Activated CD4-positive, alpha-beta T cell treated with anti-CD3 and anti-CD28 coated beads, Interleukin-2, Interleukin-4, amounts not matched to agents 100 ng/mL and 50 ng/mL, durations not matched to agents 16 hours and 8 hours (primary cell): ENCODE measurements at regions not wholly inside any gene's neighbourhood (a gene's known extent, or its start where the extent isn't known, plus 50 kb on each side); places are given as distances from the start of the nearest gene placed in this dataset.

Experiments used
- DNase-seq: peaks from one replicate; pipeline ENCODE4 v3.0.0-alpha.2; 2020; ENCODE audit warnings: low spot score

DNA sequence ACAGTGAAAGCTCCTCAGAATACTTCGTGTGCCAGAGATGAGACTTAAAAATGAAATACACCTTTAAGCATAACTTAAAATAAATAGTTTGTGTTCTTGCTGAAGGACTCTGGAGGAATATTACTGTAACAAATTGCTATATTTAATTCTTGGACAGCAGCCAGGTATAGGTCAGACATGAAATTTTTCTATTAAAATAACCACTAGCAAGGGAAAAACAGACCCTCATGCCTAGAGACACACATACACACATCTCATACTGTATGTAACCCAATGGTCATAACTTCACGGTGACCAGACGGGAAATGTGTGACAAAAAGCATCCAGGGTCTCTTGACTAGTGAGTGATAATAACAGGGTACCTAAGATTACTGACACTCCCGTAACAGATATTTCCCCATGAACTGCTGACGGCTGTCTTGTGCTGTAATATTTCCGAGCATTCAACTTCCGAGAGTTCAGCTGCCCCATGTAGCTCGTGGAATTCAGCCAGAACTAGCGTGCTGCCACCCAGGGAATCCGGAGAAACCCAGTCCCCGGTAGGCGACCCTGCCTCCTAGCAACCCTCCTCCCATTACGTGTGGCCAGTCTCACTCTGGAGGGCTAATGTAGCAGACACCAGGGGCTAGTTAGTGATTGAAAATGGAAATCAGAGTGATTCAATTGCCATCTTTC is 2295.1 kb upstream of the WWC1 start:
- DNase-seq: no peak

DNA sequence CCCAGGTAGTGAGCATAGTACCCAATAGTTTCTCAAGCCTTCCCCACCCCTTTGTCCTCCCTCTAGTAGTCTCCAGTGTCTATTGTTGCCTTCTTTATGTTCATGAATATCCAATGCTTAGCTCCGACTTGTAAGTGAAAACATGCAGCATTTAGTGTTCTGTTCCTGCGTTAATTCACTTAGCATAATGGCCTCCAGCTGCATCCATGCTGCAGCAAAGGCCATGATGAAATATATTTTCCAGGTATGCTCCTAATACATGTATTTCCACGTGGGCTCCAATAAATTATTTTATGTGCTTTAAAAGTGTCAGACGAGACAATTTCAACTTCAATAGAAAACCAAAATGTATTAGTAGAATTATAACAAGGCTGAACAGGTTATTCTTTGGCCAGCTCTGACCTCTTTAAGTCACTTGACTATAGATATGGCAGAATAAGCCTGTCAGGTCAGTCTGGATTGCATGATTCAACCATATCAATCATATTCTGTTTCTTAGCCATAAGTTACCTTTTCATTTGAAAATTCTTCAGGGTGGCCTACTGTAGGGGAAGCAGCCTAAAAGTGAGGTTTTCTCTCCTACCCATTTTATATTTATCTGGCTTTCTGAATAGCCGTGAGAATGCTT is 2291.6 kb upstream of the WWC1 start:
- DNase-seq: no peak

DNA sequence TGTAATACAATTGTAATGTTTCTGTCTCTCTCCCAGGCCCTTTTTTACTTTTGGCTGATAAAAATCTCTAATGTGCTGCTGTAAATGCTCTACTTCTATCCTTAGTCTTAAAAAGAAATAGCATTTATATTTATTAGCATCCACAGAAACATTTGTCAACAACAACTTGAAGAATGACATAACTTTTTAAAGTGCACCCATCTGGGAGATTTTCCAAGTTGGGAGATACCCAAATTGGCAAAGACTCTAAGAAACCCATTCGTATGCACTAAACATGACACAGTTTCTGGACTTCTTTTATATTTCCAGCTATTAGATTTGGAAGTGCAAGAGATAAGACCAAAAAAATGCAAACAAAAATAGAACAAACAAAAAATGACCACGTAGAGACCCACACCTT is 2287.4 kb upstream of the WWC1 start:
- no peak for DNase-seq

- no peak for DNase-seq
Observed at GRCh38 chr5:166013415-166013814, 2278.0 kb upstream of the WWC1 start.

DNA sequence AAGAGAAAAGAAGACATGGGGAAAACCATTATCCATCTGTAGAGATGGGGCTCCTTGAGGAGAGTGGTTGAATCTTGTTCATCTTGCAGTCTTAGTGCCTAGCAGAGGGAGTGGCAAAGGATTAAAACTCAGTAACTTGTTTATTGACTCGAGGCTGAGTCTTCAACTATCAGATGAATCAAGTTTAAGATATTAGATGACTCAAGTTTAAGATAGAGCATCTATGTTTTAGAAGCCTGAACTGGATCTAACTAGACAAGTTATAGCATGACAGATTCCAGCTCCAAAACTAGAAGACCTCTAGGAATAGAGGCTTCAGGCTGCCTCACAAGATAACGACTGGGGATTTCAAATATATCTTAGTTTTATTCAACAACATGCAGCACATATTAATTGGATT is 2277.2 kb upstream of the WWC1 start:
- no peak for DNase-seq

- no peak for DNase-seq
Observed at GRCh38 chr5:166018716-166019115, 2272.7 kb upstream of the WWC1 start.

- DNase-seq: no peak
Observed at GRCh38 chr5:166022065-166022464, 2269.4 kb upstream of the WWC1 start.

GRCh38 chr5:166024970-166025369 is 2266.5 kb upstream of the WWC1 start:
- no peak for DNase-seq

- DNase-seq: no peak
Observed at GRCh38 chr5:166027582-166027981, 2263.9 kb upstream of the WWC1 start.

- no peak for DNase-seq
Observed at GRCh38 chr5:166031926-166032325, 2259.5 kb upstream of the WWC1 start.

DNA sequence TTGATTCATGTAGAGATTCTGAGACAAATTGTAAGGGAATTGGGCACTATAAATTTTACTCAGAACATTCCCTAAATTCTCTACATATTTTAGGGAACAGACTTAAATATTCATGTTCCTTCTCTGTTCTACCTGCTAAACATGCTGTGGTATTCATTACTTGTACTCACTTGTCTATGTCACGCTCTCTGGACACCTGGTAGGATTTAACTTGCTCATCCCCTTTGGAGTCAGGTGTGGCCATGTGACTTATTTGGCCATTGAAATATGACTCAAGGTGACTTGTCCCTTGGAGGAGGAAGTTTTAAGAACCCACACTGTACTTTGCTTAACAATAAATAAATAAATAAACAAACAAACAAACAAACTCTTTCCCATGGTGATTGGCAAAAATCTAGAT is 2258.8 kb upstream of the WWC1 start:
- DNase-seq: no peak

DNA sequence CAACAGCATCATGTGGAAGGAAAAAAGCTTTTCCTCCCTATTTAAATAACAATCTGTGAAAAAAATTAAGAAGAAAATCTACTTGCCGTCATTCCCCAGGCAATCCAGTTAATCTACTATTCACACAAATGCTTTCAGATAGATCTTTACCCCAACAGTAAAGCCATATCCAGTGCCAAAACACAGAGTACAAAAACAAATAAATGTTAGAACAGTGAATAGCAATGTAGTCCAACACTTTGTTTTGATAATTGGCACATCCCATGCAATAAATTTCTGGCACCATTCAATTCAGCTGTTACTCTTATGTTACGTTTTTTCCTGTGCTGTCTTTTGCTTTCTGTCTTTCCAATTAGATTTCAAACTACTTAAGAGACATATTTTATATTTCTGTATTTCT is 2245.5 kb upstream of the WWC1 start:
- DNase-seq: no peak

GRCh38 chr5:166046956-166047355 is 2244.5 kb upstream of the WWC1 start:
- no peak for DNase-seq

DNA sequence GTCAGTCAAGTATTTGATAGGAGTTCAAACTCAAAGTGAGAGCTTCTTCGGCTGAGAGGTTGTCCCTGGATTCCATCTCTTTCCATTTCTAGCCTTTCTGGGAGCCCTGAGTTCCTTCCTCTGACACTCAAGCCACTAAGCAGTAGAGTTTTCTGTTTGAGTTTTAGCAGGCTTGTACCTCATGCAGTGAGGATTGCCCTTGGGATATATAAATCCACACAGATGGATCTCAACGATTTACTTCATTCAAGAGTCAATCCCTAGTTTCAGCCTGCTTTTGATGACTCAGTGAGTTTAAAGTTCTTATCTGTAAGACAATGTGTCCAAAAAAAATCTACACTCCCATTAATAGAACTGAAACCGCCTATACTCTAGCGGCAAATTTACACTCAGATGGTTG is 2240.9 kb upstream of the WWC1 start:
- DNase-seq: no peak

DNA sequence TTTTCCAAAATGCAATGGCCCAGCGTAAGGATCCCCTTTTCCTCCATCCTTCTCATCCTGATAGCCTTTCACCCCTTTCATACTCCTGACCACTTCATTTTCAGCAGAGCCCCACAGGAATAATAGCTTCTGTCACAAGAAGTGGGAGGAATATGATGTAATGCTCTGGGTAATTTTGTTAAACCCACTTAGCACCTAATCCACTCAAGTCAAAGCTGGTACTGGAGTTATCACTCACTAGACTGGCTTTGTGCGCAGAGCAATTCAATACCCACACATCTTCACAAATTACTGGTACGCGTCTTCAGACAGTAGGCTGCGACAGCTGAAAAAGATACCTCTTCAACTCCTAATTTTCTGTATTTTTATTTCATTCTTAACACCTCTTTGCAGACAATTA is 2232.8 kb upstream of the WWC1 start:
- no peak for DNase-seq

DNA sequence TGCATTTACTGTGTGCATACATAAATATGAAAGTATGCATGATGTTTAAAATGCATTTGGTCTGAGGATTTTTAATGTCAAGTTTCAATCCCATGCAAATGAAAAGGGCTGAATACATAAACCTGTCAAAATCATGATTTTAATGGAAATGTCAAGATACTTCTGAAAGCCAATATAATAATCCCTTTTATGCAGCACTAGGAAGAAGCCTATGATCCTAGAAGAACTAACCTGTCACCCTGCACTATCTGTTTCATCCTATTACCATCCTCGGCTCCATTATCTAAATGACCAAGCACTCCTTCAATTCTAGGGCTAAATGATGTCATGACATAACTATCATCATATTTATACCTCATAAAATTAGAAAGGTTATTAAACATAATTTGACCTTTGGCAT is 2229.4 kb upstream of the WWC1 start:
- DNase-seq: no peak

DNA sequence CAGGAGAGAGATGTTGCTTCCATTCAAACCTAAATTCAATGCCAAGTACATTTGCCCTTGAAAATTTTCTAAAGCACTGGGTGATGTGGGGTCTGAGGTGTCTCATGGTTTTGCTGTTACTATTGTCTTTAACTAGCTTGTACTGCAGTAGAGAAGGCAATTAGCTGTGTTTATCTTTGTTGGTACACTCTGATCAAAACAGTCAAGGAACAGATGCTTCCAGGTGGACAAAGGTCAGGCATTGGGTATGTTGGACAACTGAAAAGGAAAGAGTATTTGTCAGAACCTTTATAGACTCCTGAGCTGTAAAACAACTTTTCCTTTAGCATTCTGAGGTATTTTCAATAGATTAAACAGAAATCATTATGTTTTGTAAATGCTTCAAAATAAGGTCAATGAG is 2228.7 kb upstream of the WWC1 start:
- DNase-seq: no peak

GRCh38 chr5:166063261-166063660 is 2228.2 kb upstream of the WWC1 start:
- DNase-seq: no peak

GRCh38 chr5:166068547-166069335 is 2222.7 kb upstream of the WWC1 start:
- no peak for DNase-seq

- no peak for DNase-seq
Observed at GRCh38 chr5:166073901-166074581, 2217.4 kb upstream of the WWC1 start.

DNA sequence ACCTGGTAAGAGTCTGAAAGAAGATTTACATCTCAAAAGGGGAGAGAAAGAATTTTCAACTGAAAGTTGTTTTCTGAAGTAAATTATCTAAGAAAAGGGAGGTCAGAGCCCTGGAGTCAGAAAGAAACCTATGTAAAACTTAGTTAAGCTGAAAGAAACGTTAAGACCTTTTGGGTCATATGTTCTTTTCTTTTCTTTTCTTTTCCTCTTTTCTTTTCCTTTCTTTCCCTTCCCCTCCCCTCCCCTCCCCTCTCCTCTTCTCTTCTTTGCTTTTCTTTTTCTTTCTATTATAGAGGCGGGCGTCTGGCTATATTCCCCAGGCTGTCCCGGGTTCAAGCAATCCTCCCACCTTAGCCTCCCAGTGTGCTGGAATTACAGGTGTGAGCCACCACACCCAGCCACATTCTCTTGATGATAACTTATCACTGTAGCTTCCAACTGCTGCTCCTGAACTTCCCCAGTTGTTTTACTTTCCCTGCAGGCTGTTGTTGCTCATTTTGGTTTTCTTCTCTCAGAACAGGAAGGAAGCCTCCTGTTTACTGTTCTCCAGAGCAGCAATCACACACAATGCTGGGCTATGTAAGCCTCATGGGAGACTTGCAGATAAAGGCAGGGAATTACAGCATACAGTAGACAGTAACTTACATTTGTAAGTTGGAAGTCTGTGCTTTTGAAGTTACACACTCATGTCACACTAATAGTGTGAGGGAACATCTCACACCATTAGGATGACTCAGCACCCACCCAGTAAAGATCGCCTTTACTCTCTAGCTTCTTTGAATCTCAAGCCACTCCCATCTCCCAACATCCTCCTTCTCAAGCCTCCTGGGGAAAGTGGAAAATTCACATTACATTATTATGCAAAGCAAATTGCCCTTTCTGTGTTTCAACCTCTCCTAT is 2216.6 kb upstream of the WWC1 start:
- no peak for DNase-seq
